ENCODE measurements at regions not wholly inside any gene's neighbourhood (a gene's known extent, or its start where the extent isn't known, plus 50 kb on each side); places are given as distances from the start of the nearest gene placed in this dataset.
"Not testable (repeated sequence)": the region's sequence is repeated elsewhere in the genome, so short reads cannot be mapped to it uniquely, and the experiment has no call there.

GRCh38 chr9:115815786-115816185 is 337.8 kb upstream of the PAPPA start:
- Histone ChIP-seq H3K4me1 (no peaks in the 10 kb centered on the region), H3K36me3 (no peaks in the 10 kb centered on the region), H3K27me3 (no peaks in the 10 kb centered on the region), H3K9me3 (no peaks in the 10 kb centered on the region), H3K27ac (no peak overlapping the region), H3K4me3 (no peak overlapping the region)
- TF ChIP-seq, protein P1, sequence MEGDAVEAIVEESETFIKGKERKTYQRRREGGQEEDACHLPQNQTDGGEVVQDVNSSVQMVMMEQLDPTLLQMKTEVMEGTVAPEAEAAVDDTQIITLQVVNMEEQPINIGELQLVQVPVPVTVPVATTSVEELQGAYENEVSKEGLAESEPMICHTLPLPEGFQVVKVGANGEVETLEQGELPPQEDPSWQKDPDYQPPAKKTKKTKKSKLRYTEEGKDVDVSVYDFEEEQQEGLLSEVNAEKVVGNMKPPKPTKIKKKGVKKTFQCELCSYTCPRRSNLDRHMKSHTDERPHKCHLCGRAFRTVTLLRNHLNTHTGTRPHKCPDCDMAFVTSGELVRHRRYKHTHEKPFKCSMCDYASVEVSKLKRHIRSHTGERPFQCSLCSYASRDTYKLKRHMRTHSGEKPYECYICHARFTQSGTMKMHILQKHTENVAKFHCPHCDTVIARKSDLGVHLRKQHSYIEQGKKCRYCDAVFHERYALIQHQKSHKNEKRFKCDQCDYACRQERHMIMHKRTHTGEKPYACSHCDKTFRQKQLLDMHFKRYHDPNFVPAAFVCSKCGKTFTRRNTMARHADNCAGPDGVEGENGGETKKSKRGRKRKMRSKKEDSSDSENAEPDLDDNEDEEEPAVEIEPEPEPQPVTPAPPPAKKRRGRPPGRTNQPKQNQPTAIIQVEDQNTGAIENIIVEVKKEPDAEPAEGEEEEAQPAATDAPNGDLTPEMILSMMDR (IDR thresholded peaks at IDR 0.05), result no peak
- TF ChIP-seq POLR2A (IDR thresholded peaks at IDR 0.05) (no peak), EP300 (IDR thresholded peaks at IDR 0.05) (no peak)
- no peak for DNase-seq (ENCODE audit: low spot score in 2 of 2)

GRCh38 chr9:115818651-115819050 is 334.9 kb upstream of the PAPPA start:
- DNase-seq (ENCODE audit: low spot score in 2 of 2); H3K27ac ChIP-seq; H3K4me3 ChIP-seq; H3K4me1 ChIP-seq; H3K9me3 ChIP-seq; H3K27me3 ChIP-seq; H3K36me3 ChIP-seq: not testable (repeated sequence)
- WGBS, 2 donors, result 93 to 100% methylated on average over 2 of the region's 2 CpGs

DNA sequence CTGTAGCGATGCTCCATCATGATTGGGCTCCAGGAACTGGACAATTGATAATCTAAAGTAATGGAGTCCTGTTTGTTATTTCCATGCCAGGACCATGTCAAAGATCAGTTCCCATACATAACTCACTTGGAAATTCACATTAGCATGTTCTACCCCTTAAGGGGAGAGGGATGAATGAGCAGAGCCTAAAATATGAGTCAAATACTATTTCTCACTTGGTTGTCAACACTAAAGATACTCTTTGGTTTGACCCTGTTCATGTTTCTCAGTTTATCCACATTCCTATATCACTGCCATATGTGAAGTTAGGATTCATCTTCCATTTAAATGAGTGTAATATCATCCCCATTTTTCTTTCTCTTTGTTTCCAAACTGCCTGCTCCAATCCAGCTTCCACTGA is 321.6 kb upstream of the PAPPA start:
- WGBS, 2 donors, result 92 to 95% methylated on average over 1 of the region's 1 CpG
- H3K27me3 ChIP-seq, result no peaks in the 10 kb centered on the region
- no peak for DNase-seq (ENCODE audit: low spot score in 2 of 2)
- H3K36me3 ChIP-seq, result no peaks in the 10 kb centered on the region
- TF ChIP-seq, protein P1 (IDR thresholded peaks at IDR 0.05), result no peak
- TF ChIP-seq EP300 (IDR thresholded peaks at IDR 0.05), result no peak
- TF ChIP-seq POLR2A (IDR thresholded peaks at IDR 0.05), result no peak
- no peaks in the 10 kb centered on the region for H3K9me3 ChIP-seq
- no peak overlapping the region for H3K4me3 ChIP-seq
- no peaks in the 10 kb centered on the region for H3K4me1 ChIP-seq
- no peak overlapping the region for H3K27ac ChIP-seq

DNA sequence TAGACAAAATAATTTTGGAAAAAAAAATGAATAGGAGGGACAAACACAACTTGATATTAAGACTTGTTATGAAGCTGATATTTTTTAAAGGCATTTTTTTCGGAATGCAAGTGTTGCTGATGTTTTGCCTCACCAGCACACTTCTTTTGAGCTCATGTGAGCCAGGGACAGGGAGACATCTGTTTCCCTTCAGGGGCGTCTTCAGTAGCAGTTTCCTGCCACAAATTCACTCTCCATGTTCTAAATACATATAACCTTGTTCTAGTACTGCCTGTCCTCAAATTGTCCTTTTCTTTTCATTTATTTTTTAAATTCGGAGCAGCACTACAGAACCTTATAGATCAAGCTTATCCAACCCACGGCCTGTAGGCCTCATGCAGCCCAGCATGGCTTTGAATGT is 316.0 kb upstream of the PAPPA start:
- no peak for DNase-seq (ENCODE audit: low spot score in 2 of 2)
- WGBS, 2 donors, result 72% methylated on average over 4 of the region's 4 CpGs
- Histone ChIP-seq H3K27me3 (no peaks in the 10 kb centered on the region), H3K4me3 (no peak overlapping the region), H3K9me3 (no peaks in the 10 kb centered on the region), H3K27ac (no peak overlapping the region), H3K36me3 (no peaks in the 10 kb centered on the region), H3K4me1 (no peaks in the 10 kb centered on the region)
- no peak for TF ChIP-seq EP300 (IDR thresholded peaks at IDR 0.05)
- TF ChIP-seq, protein P1 (IDR thresholded peaks at IDR 0.05), result no peak
- no peak for TF ChIP-seq POLR2A (IDR thresholded peaks at IDR 0.05)

GRCh38 chr9:115838417-115838816 is 315.2 kb upstream of the PAPPA start:
- WGBS, 2 donors, result 82 to 86% methylated on average over 3 of the region's 3 CpGs
- no peak for DNase-seq (ENCODE audit: low spot score in 2 of 2)
- H3K27me3 ChIP-seq, result no peaks in the 10 kb centered on the region
- H3K9me3 ChIP-seq, result no peaks in the 10 kb centered on the region
- H3K27ac ChIP-seq, result no peak overlapping the region
- no peaks in the 10 kb centered on the region for H3K4me1 ChIP-seq
- TF ChIP-seq EP300 (IDR thresholded peaks at IDR 0.05), result no peak
- no peak for TF ChIP-seq POLR2A (IDR thresholded peaks at IDR 0.05)
- TF ChIP-seq, protein P1 (IDR thresholded peaks at IDR 0.05), result no peak
- H3K36me3 ChIP-seq, result no peaks in the 10 kb centered on the region
- H3K4me3 ChIP-seq, result no peak overlapping the region

DNA sequence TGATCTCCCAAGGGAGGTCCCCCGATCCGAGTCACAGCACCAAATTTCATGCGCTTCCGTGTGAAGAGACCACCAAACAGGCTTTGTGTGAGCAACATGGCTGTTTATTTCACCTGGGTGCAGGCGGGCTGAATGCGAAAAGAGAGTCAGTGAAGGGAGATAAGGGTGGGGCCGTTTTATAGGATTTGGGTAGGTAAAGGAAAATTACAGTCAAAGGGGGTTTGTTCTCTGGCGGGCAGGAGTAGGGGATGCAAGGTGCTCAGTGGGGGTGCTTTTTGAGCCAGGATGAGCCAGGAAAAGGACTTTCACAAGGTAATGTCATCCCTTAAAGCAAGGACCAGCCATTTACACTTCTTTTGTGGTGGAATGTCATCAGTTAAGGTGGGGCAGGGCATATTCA is 309.2 kb upstream of the PAPPA start:
- not testable (repeated sequence) for H3K4me1 ChIP-seq; H3K36me3 ChIP-seq; H3K27me3 ChIP-seq; H3K4me3 ChIP-seq; DNase-seq (ENCODE audit: low spot score in 2 of 2); H3K9me3 ChIP-seq; H3K27ac ChIP-seq
- WGBS, 2 donors, result 87 to 92% methylated on average over 8 of the region's 8 CpGs

Data from tibial nerve (tissue), 4 donors.